ENCODE measurements at regions not wholly inside any gene's neighbourhood (a gene's known extent, or its start where the extent isn't known, plus 50 kb on each side); places are given as distances from the start of the nearest gene placed in this dataset.

- POLR2A ChIA-PET = no interaction called here
- H3K4me3 Mint-ChIP-seq = no peak overlapping the region
- no peaks in the 10 kb centered on the region for H3K4me1 Mint-ChIP-seq
- peak; percentile 55 for DNase-seq
- CTCF ChIA-PET = interaction anchor here (0.8 to 1.0 kb wide), 3 partner anchors 19 to 173 kb away, joined by 3 to 4 read pairs (median 3); no protein-coding TSS in a partner anchor
- H3K36me3 Mint-ChIP-seq (ENCODE audit: low read depth) = no peaks in the 10 kb centered on the region
- H3K27me3 Mint-ChIP-seq = no peaks in the 10 kb centered on the region
- no peak overlapping the region for H3K27ac Mint-ChIP-seq
- H3K9me3 Mint-ChIP-seq = no peaks in the 10 kb centered on the region
Observed at GRCh38 chr3:28667646-28668621, 319.3 kb upstream of the AZI2 start.

- ChIA-PET POLR2A (no interaction called here), CTCF (no interaction called here)
- no peaks in the 10 kb centered on the region for H3K27me3 Mint-ChIP-seq
- no peaks in the 10 kb centered on the region for H3K36me3 Mint-ChIP-seq (ENCODE audit: low read depth)
- H3K4me3 Mint-ChIP-seq = no peak overlapping the region
- H3K27ac Mint-ChIP-seq = no peak overlapping the region
- H3K9me3 Mint-ChIP-seq = no peaks in the 10 kb centered on the region
- H3K4me1 Mint-ChIP-seq = no peaks in the 10 kb centered on the region
- DNase-seq = no peak
Observed at GRCh38 chr3:28669870-28670269, 321.2 kb upstream of the AZI2 start.

GRCh38 chr3:28672406-28672805 is 323.8 kb upstream of the AZI2 start:
- Mint-ChIP-seq H3K9me3 (no peaks in the 10 kb centered on the region), H3K27ac (no peak overlapping the region), H3K4me3 (no peak overlapping the region), H3K27me3 (no peaks in the 10 kb centered on the region), H3K4me1 (no peaks in the 10 kb centered on the region), H3K36me3 (ENCODE audit: low read depth) (no peaks in the 10 kb centered on the region)
- POLR2A ChIA-PET = no interaction called here
- no peak for DNase-seq
- CTCF ChIA-PET = interaction anchor here (0.6 kb wide), 1 partner anchor 1855 kb away, joined by 3 read pairs; no protein-coding TSS in a partner anchor

- no peak overlapping the region for H3K4me3 Mint-ChIP-seq
- H3K27me3 Mint-ChIP-seq = no peaks in the 10 kb centered on the region
- H3K9me3 Mint-ChIP-seq = no peaks in the 10 kb centered on the region
- H3K36me3 Mint-ChIP-seq (ENCODE audit: low read depth) = no peaks in the 10 kb centered on the region
- ChIA-PET CTCF (no interaction called here), POLR2A (no interaction called here)
- no peak overlapping the region for H3K27ac Mint-ChIP-seq
- no peak for DNase-seq
- no peaks in the 10 kb centered on the region for H3K4me1 Mint-ChIP-seq
Observed at GRCh38 chr3:28673446-28673845, 324.8 kb upstream of the AZI2 start.

- POLR2A ChIA-PET = no interaction called here
- CTCF ChIA-PET = no interaction called here
- H3K36me3 Mint-ChIP-seq (ENCODE audit: low read depth) = no peaks in the 10 kb centered on the region
- H3K4me1 Mint-ChIP-seq = no peaks in the 10 kb centered on the region
- H3K27ac Mint-ChIP-seq = no peak overlapping the region
- H3K9me3 Mint-ChIP-seq = no peaks in the 10 kb centered on the region
- H3K27me3 Mint-ChIP-seq = no peaks in the 10 kb centered on the region
- H3K4me3 Mint-ChIP-seq = no peak overlapping the region
- DNase-seq = no peak
Observed at GRCh38 chr3:28674212-28674611, 325.6 kb upstream of the AZI2 start.

- H3K4me3 Mint-ChIP-seq = no peak overlapping the region
Observed at GRCh38 chr3:28677581-28677980, 329.0 kb upstream of the AZI2 start.

GRCh38 chr3:28678086-28678485 is 329.5 kb upstream of the AZI2 start:
- ChIA-PET CTCF (no interaction called here), POLR2A (no interaction called here)
- no peak overlapping the region for H3K4me3 Mint-ChIP-seq
- H3K36me3 Mint-ChIP-seq (ENCODE audit: low read depth) = no peaks in the 10 kb centered on the region
- no peak overlapping the region for H3K27ac Mint-ChIP-seq
- DNase-seq = no peak
- no peaks in the 10 kb centered on the region for H3K4me1 Mint-ChIP-seq
- no peaks in the 10 kb centered on the region for H3K9me3 Mint-ChIP-seq
- H3K27me3 Mint-ChIP-seq = no peaks in the 10 kb centered on the region

More at GRCh38 chr3:28677581-28677980, 329.0 kb upstream of the AZI2 start:
- Mint-ChIP-seq H3K27me3 (no peaks in the 10 kb centered on the region), H3K4me1 (no peaks in the 10 kb centered on the region), H3K9me3 (no peaks in the 10 kb centered on the region), H3K27ac (no peak overlapping the region), H3K36me3 (ENCODE audit: low read depth) (no peaks in the 10 kb centered on the region)
- DNase-seq = no peak
- ChIA-PET CTCF (no interaction called here), POLR2A (no interaction called here)

GRCh38 chr3:28680050-28680449 is 331.4 kb upstream of the AZI2 start:
- H3K4me3 Mint-ChIP-seq = no peak overlapping the region
- CTCF ChIA-PET = no interaction called here
- H3K9me3 Mint-ChIP-seq = no peaks in the 10 kb centered on the region
- no peaks in the 10 kb centered on the region for H3K36me3 Mint-ChIP-seq (ENCODE audit: low read depth)
- DNase-seq = no peak
- POLR2A ChIA-PET = no interaction called here
- H3K27me3 Mint-ChIP-seq = peaks cover 3% of the 10 kb centered on the region
- H3K4me1 Mint-ChIP-seq = no peaks in the 10 kb centered on the region
- H3K27ac Mint-ChIP-seq = no peak overlapping the region

- H3K4me1 Mint-ChIP-seq = no peaks in the 10 kb centered on the region
- H3K27me3 Mint-ChIP-seq = peaks cover 3% of the 10 kb centered on the region
- no peak overlapping the region for H3K4me3 Mint-ChIP-seq
- POLR2A ChIA-PET = no interaction called here
- no peak overlapping the region for H3K27ac Mint-ChIP-seq
- CTCF ChIA-PET = no interaction called here
- H3K36me3 Mint-ChIP-seq (ENCODE audit: low read depth) = no peaks in the 10 kb centered on the region
- no peaks in the 10 kb centered on the region for H3K9me3 Mint-ChIP-seq
- no peak for DNase-seq
Observed at GRCh38 chr3:28682121-28682520, 333.5 kb upstream of the AZI2 start.

- H3K27ac Mint-ChIP-seq = no peak overlapping the region
- H3K9me3 Mint-ChIP-seq = no peaks in the 10 kb centered on the region
- no peaks in the 10 kb centered on the region for H3K4me1 Mint-ChIP-seq
- H3K36me3 Mint-ChIP-seq (ENCODE audit: low read depth) = no peaks in the 10 kb centered on the region
- H3K27me3 Mint-ChIP-seq = no peaks in the 10 kb centered on the region
- POLR2A ChIA-PET = no interaction called here
- H3K4me3 Mint-ChIP-seq = no peak overlapping the region
- CTCF ChIA-PET = no interaction called here
- DNase-seq = no peak
Observed at GRCh38 chr3:28690176-28690575, 341.6 kb upstream of the AZI2 start.

- ChIA-PET CTCF (interaction anchor here (0.6 kb wide), 1 partner anchor 1551 kb away, joined by 3 read pairs; no protein-coding TSS in a partner anchor), POLR2A (no interaction called here)
- Mint-ChIP-seq H3K4me1 (no peaks in the 10 kb centered on the region), H3K36me3 (ENCODE audit: low read depth) (no peaks in the 10 kb centered on the region), H3K27ac (no peak overlapping the region), H3K9me3 (no peaks in the 10 kb centered on the region), H3K27me3 (no peaks in the 10 kb centered on the region), H3K4me3 (no peak overlapping the region)
- no peak for DNase-seq
Observed at GRCh38 chr3:28698706-28699105, 350.1 kb upstream of the AZI2 start.

GRCh38 chr3:28699283-28699682 is 350.7 kb upstream of the AZI2 start:
- H3K27ac Mint-ChIP-seq = no peak overlapping the region
- H3K36me3 Mint-ChIP-seq (ENCODE audit: low read depth) = no peaks in the 10 kb centered on the region
- no peak for DNase-seq
- H3K4me3 Mint-ChIP-seq = no peak overlapping the region
- CTCF ChIA-PET = interaction anchor here (0.6 kb wide), 1 partner anchor 1550 kb away, joined by 3 read pairs; no protein-coding TSS in a partner anchor
- H3K4me1 Mint-ChIP-seq = no peaks in the 10 kb centered on the region
- H3K27me3 Mint-ChIP-seq = no peaks in the 10 kb centered on the region
- POLR2A ChIA-PET = no interaction called here
- H3K9me3 Mint-ChIP-seq = no peaks in the 10 kb centered on the region

- no peak for DNase-seq
- CTCF ChIA-PET = no interaction called here
- Mint-ChIP-seq H3K9me3 (no peaks in the 10 kb centered on the region), H3K27me3 (no peaks in the 10 kb centered on the region), H3K36me3 (ENCODE audit: low read depth) (no peaks in the 10 kb centered on the region), H3K4me3 (no peak overlapping the region), H3K27ac (no peak overlapping the region), H3K4me1 (no peaks in the 10 kb centered on the region)
- POLR2A ChIA-PET = no interaction called here
Observed at GRCh38 chr3:28700728-28701127, 352.1 kb upstream of the AZI2 start.

GRCh38 chr3:28703843-28704242 is 355.2 kb upstream of the AZI2 start:
- DNase-seq = no peak
- ChIA-PET POLR2A (no interaction called here), CTCF (no interaction called here)
- no peak overlapping the region for H3K27ac Mint-ChIP-seq
- no peaks in the 10 kb centered on the region for H3K4me1 Mint-ChIP-seq
- no peaks in the 10 kb centered on the region for H3K36me3 Mint-ChIP-seq (ENCODE audit: low read depth)
- no peaks in the 10 kb centered on the region for H3K27me3 Mint-ChIP-seq
- H3K9me3 Mint-ChIP-seq = no peaks in the 10 kb centered on the region
- no peak overlapping the region for H3K4me3 Mint-ChIP-seq
